ENCODE measurements at regions not wholly inside any gene's neighbourhood (a gene's known extent, or its start where the extent isn't known, plus 50 kb on each side); places are given as distances from the start of the nearest gene placed in this dataset.

DNA sequence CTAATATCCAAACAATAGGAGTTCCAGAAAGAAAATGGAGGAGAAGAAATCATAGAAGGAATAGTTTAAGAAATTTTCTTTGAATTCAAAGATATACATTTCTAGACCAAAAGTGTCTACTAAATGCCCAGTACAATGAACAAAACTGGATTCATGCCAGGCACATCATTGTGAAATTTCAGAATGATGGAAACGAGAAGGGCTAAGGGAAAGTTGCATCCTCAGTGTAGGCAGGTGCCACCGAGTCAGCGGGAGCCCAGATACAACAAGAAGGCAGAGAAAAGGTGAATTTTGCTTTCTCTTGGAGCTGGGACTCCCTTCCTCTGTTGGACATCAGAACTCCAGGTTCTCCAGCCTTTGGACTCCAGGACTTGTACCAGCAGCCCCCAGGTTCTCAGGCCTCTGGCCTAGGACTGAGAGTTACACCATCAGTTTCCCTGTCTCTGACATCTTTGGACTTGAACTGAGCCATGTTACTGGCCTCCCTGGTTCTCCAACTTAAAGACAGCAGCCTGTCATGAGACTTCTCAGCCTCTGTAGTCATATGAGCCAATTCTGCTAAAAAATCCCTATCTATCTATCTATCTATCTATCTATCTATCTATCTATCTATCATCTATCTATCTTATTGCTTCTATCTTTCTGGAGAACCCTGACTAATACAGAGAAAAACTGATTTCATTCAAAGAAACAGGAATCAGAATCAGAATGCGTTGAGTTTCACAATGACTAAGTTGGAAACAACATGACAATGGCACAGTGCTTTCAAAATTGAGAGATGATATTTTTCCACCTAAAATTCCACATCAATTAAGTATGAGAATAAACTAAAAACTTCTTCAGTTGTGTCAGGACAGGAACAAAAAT is 207.7 kb downstream of the FAM43A start:
- ChIA-PET CTCF (no interaction called here), POLR2A (no interaction called here)
- no peaks in the 10 kb centered on the region for H3K4me1 ChIP-seq (ENCODE audit: control insufficient read depth, insufficient read depth, low read length)
- H3K27ac ChIP-seq (ENCODE audit: extremely low read depth, low read depth, low read length): no peak overlapping the region
- no peaks in the 10 kb centered on the region for H3K36me3 ChIP-seq (ENCODE audit: control insufficient read depth in 2 of 2, insufficient read depth in 1 of 2, low read length in 2 of 2)
- H3K4me3 ChIP-seq (ENCODE audit: low read depth, low read length): no peak overlapping the region
- TF ChIP-seq ZNF366 (tag by site-specific recombination; conservative IDR thresholded peaks at IDR 0.05) (no peak), ZBTB49 (tag by site-specific recombination; IDR thresholded peaks at IDR 0.05; ENCODE audit: low read depth) (no peak), KLF10 (tag by site-specific recombination; IDR thresholded peaks at IDR 0.05) (no peak)
- TF ChIP-seq, protein P1, sequence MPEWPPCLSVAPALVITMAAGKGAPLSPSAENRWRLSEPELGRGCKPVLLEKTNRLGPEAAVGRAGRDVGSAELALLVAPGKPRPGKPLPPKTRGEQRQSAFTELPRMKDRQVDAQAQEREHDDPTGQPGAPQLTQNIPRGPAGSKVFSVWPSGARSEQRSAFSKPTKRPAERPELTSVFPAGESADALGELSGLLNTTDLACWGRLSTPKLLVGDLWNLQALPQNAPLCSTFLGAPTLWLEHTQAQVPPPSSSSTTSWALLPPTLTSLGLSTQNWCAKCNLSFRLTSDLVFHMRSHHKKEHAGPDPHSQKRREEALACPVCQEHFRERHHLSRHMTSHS (tag by site-specific recombination; IDR thresholded peaks at IDR 0.05): no peak
- no peaks in the 10 kb centered on the region for H3K9me3 ChIP-seq (ENCODE audit: control insufficient read depth, insufficient read depth, low read depth, low read length)

DNA sequence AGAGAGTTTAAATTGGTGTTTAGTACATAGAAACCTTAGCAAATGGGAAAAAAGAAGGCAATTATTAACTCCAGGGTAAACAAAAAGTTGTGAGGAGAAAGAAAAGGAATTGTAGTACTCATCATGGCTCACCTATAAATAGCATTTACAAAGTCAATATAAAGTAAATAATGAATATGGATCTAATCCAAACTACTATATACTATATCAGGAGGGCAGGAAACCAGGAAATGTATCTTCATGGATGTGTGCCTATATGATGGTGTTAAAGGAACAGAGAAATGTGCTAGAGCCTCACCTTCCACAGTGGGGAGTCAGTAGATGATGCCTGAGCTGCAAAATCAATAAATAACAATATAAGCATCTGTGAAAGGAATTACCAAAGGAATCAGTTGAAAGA is 208.9 kb downstream of the FAM43A start:
- no peaks in the 10 kb centered on the region for H3K9me3 ChIP-seq (ENCODE audit: control insufficient read depth, insufficient read depth, low read depth, low read length)
- no peak overlapping the region for H3K4me3 ChIP-seq (ENCODE audit: low read depth, low read length)
- TF ChIP-seq ZNF155 (tag by site-specific recombination; IDR thresholded peaks at IDR 0.05): no peak
- TF ChIP-seq MEIS1 (CRISPR knock-in tag; IDR thresholded peaks at IDR 0.05; ENCODE audit: borderline replicate concordance): no peak
- TF ChIP-seq ZSCAN16 (tag by site-specific recombination; IDR thresholded peaks at IDR 0.05): no peak
- TF ChIP-seq ZNF610 (tag by site-specific recombination; IDR thresholded peaks at IDR 0.05; ENCODE audit: borderline replicate concordance): no peak
- TF ChIP-seq ATF2 (tag by site-specific recombination; IDR thresholded peaks at IDR 0.05; ENCODE audit: low read depth): no peak
- TF ChIP-seq, protein P2, sequence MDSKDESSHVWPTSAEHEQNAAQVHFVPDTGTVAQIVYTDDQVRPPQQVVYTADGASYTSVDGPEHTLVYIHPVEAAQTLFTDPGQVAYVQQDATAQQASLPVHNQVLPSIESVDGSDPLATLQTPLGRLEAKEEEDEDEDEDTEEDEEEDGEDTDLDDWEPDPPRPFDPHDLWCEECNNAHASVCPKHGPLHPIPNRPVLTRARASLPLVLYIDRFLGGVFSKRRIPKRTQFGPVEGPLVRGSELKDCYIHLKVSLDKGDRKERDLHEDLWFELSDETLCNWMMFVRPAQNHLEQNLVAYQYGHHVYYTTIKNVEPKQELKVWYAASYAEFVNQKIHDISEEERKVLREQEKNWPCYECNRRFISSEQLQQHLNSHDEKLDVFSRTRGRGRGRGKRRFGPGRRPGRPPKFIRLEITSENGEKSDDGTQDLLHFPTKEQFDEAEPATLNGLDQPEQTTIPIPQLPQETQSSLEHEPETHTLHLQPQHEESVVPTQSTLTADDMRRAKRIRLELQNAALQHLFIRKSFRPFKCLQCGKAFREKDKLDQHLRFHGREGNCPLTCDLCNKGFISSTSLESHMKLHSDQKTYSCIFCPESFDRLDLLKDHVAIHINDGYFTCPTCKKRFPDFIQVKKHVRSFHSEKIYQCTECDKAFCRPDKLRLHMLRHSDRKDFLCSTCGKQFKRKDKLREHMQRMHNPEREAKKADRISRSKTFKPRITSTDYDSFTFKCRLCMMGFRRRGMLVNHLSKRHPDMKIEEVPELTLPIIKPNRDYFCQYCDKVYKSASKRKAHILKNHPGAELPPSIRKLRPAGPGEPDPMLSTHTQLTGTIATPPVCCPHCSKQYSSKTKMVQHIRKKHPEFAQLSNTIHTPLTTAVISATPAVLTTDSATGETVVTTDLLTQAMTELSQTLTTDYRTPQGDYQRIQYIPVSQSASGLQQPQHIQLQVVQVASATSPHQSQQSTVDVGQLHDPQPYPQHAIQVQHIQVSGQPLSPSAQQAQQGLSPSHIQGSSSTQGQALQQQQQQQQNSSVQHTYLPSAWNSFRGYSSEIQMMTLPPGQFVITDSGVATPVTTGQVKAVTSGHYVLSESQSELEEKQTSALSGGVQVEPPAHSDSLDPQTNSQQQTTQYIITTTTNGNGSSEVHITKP (tag by site-specific recombination; IDR thresholded peaks at IDR 0.05): no peak
- TF ChIP-seq ZNF239 (tag by site-specific recombination; IDR thresholded peaks at IDR 0.05): no peak
- no peak for TF ChIP-seq ZNF548 (tag by site-specific recombination; IDR thresholded peaks at IDR 0.05)
- TF ChIP-seq ZNF776 (tag by site-specific recombination; IDR thresholded peaks at IDR 0.05; ENCODE audit: borderline replicate concordance): no peak
- TF ChIP-seq KLF16 (tag by site-specific recombination; IDR thresholded peaks at IDR 0.05): no peak
- TF ChIP-seq ZNF169 (tag by site-specific recombination; IDR thresholded peaks at IDR 0.05): no peak
- no peak for TF ChIP-seq ZNF449 (tag by site-specific recombination; IDR thresholded peaks at IDR 0.05)
- no peaks in the 10 kb centered on the region for H3K36me3 ChIP-seq (ENCODE audit: control insufficient read depth in 2 of 2, insufficient read depth in 1 of 2, low read length in 2 of 2)
- H3K4me1 ChIP-seq (ENCODE audit: control insufficient read depth, insufficient read depth, low read length): no peaks in the 10 kb centered on the region
- ChIA-PET CTCF (no interaction called here), POLR2A (no interaction called here)
- no peak overlapping the region for H3K27ac ChIP-seq (ENCODE audit: extremely low read depth, low read depth, low read length)
